HG02623 (cell line): ENCODE measurements at regions not wholly inside any gene's neighbourhood (a gene's known extent, or its start where the extent isn't known, plus 50 kb on each side); places are given as distances from the start of the nearest gene placed in this dataset.

Source experiments
- ATAC-seq: cut with Tn5 transposase; IDR thresholded peaks from one replicate; pipeline ENCODE4 v1.9.1; 2021; ENCODE audit warnings: moderate library complexity; ENCODE audit not compliant: unreplicated experiment

DNA sequence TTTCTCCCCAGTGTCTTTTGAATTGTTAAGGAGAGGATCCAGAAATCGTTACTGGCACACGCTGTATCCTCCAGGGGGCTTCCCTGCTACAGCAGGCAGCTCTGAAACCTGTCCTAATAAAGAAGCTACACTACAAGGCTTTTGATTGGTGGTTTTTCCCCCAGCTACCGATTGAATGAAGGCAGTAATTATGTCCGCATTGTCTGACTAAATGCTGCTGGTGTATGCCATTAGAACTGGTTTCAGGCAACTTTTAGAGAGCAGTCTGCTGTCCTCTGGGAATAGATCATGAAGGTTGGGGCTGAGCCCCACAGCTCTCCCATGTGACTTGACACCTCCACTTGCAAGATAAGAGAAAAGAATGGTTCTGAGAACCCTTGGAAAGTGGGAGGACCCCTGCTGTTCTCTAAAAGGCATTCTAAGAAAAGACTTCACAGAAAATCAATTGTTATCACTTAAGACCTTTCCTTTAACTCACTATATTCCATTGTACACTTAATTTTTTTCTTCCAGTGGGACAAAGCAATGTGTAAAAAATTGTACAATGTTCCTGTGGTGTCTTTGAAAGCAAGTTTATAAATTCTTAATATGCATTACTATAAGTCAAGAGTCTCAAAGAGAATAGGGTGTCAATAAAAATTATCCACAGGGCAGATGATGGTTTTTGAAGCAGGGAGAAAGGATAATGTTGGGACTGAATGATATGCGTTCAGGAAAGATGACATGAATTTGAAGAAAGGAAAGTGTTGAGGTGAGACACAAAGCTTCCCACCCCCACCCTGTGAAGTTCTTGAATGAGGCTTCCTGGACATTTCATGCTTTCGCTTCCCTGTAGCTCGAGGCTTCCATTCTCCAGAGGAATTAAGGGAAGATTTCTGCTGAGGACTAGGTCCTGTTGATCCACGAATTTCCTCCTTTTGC lies 53.0 kb upstream of the DAZL start:
- ATAC-seq = no peak

DNA sequence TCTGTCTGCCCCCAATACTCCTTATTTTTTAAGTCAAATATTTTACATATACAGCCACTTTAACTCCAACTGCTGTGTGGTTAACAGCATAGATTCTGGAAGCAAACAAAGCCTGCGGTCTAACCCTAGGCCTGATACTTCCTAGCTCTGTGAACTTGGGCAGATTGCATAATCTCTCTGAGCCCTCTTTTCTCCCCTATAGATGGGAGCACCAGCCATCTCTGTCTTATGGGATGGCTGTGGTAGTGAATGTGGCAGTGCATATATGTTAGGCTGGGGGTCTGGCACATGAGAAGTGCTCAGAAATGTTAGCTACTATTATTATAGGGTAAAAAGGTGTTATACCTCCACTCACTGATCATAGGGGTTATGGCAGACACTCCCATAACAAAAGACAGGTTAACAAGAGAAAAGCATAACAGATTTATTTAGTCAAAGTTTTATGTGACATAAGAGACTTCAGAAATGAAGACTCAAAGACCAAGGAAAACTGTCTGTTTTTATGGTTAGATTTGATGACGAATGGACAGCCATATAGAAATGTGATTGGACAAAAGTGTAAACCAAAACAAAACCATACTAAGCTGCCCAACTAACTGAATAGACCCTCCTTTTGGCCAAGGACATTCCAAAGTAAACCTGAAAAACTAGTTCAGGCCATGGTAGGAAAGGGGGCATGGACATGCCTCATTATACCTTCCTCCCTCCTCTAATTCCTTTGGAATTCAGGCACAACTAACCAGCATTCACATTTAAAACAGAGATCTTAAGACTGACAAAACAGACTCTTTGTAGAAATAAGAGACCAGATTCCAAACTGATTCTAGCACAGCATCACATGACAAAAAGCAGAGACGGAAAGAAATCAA lies 53.9 kb upstream of the DAZL start:
- ATAC-seq = no peak

DNA sequence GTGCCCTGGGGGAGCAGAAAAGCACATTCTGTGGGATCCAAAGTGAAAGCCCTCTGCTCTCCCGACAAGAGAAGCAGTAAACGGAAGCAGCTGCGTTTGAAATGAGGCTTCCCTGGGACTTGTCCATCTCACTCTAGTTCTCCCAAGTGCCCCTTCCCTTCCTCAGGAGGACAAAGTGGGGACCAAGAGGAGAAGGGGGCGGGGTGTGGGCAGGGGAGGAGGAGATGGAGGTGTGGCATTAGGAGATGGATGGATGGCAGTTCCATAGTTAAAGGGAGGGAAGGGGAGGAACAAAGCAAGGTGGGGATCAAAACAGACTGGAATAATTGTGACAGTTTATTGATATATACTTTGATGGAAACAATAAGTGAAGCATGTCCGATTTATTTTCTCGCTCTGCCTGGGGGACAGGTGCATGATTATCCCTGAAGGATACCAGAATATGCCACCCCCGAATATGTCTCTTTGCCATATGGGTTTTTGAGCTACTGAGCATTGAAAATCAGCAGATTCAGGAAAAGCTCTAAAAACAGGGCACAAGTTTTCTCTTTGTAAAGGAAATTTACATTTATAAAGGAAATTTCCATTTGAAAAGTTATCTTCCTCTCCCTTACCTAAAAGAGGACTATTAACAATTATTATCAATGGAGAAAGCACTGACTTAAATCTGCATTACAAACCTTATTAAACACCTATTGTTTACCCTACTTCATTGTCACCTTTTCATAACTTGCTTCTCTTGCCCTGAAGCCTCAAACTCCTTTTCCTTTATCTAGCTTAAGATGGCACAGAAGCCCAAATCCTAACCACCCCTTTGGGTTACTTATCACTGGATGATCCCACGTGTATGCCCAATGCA lies 58.9 kb upstream of the DAZL start:
- ATAC-seq = no peak

DNA sequence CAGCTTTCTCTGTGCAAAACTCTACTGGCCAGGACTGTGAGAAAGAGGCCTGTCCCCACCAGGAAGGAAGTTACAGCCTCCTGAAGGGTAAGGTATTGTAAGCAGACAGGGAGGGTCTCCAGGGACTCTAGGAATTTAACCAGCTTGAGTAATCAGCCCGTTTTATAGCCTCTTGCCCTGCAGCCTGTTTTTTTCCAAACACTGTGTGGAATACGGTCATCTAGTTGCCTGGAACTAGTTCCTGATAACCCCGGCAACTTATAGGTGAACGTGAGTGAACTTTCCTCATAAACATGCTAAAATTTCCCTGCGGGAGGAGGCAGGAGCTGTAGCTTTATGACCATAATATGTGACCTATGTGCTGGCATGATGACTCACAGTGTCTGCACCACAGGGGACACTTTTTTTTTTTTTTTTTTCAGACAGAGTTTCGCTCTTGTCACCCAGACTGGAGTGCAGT lies 60.1 kb upstream of the DAZL start:
- no peak for ATAC-seq

DNA sequence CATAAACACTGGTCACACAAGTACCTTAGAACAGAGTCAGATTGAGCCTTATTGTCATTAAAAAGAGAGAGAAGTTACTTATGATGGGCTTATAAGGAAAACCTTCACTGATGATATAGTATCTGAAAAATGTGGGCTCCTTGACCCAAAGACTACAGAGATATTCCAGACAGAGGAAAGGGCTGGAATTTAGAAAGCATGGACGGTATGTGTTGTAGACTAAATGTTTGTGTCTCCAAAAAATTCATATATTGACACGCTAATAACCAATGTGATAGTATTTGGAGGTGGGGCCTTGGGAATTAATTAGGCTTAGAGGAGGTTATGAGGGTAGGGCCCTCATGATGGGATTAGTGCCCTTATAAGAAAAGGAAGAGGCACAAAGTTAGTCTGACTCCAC lies 61.0 kb upstream of the DAZL start:
- ATAC-seq = no peak

DNA sequence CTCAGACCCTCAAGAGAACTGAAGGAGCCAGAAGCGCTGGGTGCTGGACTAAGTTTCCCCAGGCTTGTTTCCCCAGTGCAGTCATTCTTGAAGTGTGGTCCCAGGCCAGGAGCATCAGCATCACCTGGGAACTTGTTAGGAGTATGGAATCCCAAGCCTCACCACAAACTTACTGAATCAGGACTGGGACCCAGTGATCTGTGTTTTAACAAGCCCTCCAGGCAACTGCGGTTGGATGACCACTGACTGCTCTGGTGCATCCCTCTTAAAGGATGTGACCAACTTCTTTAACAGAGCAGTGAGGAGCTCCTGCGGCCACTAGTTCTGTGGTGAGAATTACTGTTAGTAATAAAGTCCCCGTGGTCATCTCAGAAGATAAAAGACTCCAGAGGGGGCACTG lies 62.4 kb upstream of the DAZL start:
- ATAC-seq = no peak

DNA sequence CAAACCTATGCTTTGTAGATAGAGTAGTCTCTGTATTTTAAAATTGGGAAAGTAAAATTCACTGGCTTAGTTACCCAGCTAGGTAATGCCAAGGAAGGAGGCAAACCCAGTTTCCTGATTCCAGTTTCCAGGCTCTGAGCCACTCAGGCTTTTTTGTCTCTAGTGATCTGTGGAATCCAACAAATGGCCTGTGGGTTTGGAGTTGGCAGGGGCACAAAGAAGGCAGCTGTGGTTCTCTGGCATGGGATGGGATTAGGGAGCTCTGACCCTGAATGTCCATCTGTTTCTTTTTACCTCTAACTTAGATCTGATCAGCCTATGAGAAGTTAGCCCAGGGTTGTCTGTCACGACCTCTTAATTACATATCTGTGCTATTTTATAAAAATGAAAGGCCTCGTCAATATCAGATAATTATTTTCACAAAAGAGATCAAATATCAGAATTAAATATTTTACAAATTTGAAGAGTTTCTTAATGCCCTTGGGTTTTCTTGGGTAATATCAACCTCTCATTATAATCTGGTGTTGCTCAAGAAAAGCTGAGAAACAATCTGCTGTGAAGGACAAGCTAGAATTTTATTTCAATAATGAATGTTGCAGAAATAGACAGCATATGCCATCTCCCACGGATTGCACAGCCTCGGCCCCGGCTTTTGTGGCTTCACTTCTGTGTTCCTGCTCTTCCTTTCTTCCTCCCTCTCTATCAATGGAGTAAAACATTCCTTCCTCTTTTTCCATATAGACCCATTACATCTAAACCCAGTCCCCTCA lies 63.7 kb upstream of the DAZL start:
- ATAC-seq = no peak

DNA sequence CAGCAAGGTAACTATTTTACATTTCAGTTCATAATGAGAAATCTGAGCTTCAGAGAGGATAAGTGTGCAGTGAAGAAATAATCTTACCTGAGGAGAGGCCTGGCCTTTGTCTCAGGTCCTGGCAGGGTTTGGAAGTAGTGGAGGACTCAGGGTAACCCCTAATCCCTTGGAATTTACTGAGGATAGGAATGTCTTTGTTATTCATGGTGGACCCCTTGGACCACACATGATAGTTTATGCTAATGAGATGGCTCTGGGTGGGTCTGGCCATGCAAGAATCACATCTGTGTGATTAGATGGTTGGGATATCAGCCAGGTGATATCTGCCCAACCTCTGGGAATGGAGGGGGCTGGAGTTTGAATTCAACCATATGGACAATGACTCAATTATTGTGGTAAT lies 65.0 kb upstream of the DAZL start:
- no peak for ATAC-seq

DNA sequence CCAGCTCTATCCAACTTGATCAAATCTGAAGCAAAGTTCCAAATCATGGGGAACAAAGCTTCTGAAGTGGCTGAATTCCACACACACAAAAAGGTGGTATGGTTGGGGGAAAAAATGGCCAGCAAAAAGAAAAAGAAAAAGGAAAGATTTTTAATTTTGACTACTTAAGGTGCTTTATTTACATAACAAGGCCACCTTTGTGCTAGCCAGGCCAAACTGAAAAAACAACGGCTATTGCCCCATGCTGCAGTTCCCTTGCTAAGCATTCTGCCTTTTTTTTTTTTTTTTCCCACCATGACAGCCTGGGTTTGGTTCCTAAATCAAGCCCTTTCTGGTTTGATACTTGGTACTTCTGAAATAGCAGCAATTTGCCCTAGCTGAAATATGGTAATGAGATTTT lies 66.5 kb upstream of the DAZL start:
- ATAC-seq = no peak

DNA sequence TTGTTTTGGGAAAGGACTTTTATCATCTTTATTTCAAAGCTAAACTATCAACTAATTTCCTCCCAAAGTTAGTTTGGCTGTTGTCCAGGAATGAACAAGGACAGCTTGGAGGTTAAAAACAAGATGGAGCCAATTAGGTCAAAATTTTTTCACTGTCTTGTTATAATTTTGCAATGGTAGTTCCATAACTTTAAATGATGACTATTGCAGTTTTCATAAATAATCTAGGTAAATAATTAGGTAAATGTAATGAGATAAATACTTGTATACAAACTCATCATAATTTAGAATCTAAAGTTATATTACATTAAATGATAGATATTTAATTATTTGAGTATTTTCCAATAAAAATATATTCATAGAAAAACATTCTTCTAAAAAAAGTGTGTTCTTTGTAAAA lies 68.3 kb upstream of the DAZL start:
- ATAC-seq = no peak

DNA sequence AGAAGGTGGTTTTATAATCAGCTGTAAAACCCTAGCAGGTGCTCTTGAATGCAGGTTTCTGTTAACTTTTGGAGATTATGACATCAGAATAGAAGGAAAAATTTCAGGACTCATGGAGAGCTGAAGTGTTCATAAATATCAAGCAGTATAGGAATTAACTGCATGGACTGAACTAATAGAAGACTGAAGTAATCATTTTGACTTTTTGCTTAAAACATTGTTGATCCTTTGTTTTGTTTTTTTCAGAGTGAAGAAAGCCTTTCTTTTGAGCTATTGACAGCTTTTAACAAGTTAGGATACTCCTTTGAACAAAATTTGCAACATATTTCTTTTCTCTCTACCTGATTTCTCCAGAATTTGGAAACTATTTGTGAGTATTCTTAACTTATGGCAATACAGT lies 70.6 kb upstream of the DAZL start:
- no peak for ATAC-seq

DNA sequence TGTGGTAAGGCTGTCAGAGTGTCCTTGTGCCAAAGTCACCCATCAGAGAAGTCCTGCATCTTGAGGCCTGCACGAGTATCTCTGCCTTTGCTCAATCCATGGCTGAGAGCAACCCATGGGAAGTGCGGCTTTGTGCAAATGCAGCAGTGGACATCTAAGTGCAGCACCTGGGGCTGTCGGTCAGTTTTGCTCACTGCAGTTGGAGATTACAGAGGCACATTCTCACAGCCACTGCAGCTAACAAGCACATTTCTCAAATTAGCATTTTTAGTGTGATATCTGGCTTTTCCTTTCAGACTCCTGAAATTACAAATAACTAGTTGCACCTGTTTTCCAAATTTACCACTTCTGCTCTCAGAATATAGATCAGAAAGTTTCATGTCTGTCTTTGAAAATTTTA lies 81.5 kb upstream of the DAZL start:
- ATAC-seq = no peak

DNA sequence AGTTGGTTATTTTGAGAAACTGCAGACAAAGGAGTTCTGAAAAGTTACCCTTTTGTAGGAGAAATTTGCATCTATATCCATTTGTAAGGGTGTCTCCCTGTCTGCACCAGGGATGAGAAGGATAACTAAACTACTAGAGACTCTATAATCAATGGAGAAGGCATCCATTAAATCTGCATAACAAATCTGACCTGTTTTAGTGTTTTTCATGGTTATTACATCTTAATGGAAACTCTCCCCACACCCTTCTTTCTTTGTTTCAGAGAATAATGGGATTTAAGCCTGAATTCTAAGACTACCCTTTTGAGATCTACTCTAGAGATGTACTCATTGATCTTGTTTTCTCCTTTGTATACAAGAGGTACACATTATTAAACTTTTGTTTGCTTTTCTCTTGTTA lies 82.0 kb upstream of the DAZL start:
- ATAC-seq = no peak

DNA sequence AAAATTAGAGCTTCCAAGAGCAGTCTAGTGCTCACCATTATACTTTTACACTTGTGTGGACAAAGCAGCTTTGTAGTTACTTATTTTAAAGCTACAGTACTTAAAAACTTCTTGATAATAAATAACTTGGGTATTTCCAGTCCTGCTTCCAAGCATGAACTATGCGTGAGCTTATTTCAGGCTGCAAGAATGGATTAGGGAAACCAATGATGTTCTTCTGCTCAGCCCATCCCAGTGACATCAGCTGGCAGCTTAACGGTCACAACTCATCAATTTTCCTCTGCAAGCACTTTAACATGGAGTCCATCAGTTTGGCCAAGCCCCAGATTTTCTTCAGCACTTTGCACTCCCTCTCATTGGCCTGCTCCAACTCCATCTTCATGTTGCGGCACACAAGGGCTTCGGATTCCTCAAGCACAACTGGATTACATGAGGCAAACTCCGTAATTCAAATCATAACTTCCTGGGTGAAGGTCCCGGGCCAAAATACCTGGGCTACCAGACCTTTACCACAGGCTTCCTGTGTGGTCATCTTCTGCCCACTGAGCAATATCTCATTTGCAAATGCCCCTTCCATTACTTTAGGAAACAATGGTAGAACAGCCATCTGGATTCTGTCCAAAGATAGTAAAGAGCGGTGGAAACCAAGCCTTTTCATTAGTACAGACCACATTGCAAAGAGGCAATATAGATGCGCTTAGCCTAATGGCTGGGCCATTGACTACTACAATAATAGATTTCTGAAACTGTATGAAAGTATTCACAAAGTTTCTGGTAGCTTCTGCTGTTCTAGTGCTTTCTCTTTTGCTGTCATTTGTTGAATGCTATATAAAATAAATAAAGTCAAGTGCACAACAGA lies 87.5 kb upstream of the DAZL start:
- no peak for ATAC-seq

DNA sequence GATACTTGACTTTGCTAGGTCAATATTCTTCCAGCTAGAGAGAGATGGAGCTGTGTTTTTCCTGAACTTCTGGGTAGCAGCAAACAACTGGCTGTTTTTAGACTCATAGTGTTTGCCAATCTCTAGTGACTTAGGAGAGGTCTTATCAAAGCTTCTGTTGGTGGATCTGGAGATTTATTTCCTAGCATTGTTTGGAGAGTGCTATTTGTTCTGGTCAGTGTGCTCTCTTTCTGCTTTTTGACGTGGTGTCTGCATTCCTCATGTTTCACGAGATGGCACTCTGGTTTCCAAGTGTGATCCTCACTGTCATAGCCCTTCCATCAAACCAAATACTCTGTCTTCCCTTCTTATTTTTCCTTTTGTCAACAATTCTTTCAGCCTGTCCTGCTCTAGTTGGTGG lies 88.6 kb upstream of the DAZL start:
- ATAC-seq = no peak

DNA sequence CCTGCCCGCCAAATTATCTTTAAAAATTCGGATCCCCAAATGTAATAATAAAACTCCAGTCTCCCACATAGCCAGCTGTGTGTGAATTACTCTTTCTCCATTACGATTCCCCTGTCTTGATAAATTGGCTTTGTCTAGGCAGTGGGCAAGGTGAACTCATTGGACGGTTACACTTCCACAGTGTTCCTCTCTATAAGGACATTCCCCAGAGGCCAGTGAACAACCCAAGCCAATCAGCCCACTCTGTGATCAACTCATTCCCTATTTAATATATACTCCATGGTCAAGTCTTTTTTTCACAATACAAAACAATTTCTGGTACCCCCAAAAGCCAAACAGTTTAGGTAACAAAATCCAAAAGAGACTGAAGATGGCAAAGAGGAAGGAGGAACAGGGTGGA lies 90.5 kb upstream of the DAZL start:
- no peak for ATAC-seq

DNA sequence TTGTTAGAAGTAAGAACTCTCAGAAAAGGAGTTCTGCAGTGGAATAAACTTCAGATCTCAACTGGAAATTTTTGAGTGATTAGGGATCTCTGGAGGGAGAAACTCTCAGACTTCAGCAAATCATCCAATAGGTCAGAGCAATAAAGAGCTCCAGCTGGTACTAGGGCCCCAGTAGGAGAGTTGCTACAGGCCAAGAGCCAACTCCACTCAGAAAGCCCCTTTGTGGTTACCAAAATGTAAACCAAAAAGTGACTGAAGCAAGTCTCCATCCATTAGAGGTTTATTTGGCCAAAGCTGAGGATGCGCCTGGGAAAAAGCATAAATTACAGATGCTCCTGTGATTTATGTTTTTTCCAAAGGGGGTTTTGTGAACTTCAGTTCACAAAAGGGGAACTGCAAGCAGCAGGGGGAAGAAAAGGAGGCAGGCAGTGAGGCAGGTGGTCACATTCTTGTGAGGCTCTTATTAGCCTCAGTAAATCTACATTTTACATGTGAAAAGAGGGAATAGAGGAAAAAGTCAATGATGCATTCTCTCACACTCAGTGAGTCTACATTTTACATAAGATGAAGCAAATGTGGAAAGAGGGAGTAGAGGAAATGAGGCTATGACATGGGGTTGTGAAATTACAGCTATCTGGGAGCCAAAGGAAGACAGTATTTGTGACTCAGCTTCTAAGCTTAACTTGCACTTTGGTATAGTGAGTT lies 92.4 kb upstream of the DAZL start:
- no peak for ATAC-seq

DNA sequence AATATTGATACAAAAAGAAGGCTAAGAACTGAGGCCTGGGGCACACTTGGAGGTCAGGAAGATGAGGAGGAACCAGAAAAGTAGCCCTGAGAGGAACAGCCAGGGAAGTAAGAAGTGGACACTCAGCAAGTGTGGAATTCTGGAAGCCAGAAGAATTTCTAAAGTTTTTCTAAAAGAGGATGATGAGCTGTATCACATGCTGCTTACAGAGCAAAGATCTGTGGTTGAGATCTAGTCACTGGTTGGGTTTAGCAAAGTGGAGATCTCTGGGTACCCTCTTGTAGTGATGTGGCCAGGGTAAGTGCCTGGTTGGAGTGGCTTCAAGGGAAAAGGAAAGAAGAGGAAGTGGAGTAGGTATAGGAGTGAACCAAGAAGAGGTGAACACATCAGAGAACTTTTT lies 95.4 kb upstream of the DAZL start:
- no peak for ATAC-seq

DNA sequence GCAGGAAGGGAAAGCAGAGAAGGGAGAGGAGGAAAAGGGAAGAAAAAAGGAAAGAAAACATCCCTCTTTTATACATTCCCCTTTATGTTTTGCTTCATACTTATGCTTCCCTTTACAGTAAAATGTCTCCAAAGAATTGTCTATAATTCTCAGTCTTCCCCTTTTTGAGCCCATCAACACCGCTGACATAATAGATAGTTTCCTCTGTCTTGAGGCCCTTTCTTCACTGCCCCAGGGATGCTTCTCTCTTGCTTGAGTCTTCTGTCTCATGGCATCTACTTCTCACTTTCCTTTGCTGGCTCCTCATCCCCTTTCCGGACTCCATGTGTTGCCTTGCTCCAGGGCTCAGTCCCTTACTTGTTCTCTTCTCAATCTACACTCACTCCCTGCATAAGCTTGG lies 99.7 kb upstream of the DAZL start:
- ATAC-seq = no peak
